DMS53 (cell line): ENCODE measurements at regions not wholly inside any gene's neighbourhood (a gene's known extent, or its start where the extent isn't known, plus 50 kb on each side); places are given as distances from the start of the nearest gene placed in this dataset.

Experiments
- DNase-seq: peaks from one replicate; lab custom pipeline; 2025; lab: John Stamatoyannopoulos, UW

DNA sequence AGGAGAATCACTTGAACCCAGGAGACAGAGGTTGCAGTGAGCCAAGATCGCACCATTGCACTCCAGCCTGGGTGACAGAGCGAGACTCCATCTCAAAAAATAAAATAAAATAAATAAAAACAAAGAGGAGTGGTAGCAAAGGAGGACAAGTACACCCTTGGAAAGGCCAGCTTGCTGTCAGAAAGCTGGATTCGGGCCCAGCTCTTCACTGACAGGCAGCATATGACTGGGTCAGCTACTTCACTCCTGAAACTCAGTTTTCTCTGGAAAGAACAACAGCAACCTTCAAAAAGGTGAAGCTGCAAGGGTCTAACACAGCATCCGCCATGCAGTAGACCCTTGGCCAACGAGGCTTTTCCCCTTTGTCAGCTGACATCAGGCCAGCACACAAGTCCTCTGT is 156.0 kb upstream of the TIAM1 start:
- DNase-seq, result no peak

DNA sequence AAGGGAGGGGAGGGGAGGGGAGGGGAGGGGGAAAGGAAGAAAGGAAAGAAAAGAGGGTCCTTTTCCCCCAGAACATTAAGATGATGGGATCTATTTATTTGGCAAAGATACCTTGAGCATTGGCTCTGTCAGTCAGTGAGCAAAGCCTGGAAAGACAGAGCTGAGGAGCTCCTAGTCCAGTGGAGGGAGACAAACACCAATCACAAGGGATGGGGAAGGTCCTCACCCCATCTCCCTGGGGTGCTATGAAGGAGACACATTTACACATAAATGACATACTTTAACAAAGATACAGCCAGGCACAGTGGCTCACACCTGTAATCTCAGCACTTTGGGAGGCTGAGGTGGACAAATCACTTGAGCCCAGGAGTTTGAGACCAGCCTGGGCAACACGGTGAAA is 154.9 kb upstream of the TIAM1 start:
- no peak for DNase-seq

DNA sequence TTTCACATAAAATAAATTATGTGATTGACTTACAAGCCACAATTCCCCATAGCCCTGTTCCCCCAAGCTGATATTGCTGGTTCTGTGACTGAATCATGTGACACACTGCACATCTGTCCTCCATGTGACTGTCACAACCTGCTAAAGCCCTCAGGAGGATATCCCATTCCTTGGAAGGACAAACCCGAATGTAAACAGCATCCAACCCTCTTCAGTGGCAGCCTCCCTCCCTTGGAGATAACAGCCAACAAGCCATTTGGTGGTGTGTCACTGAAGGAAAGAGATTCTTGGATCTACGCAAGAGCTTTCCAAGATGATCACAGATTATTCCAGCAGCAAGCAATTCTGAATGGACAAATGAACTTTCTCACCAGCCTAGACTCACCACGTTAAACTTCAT is 153.9 kb upstream of the TIAM1 start:
- no peak for DNase-seq

DNA sequence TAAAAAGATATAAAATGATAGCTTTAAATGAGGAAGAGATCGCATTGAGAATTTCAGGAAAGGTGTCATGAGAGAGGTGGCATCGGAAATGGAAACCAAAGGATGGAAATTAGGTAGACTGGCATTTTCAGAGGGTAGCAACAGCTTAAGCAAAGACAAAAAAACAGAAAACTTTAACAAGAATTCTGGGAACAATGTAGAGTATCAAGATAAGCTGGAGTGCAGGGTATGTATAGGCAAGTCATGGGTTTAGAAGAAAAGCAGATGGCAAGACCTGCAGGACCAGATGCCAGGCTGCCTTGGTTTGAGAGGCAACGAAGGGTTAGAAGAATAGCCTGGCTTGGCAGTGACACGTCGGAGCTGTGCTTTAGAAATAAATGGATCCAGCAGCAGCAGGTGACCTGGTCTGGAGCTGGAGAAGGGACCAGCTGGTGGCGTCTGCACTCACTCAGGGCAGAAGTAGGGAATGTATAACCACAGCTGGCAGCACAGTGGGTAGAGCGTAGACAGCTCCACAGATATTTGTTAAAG is 149.4 kb upstream of the TIAM1 start:
- DNase-seq, result no peak

DNA sequence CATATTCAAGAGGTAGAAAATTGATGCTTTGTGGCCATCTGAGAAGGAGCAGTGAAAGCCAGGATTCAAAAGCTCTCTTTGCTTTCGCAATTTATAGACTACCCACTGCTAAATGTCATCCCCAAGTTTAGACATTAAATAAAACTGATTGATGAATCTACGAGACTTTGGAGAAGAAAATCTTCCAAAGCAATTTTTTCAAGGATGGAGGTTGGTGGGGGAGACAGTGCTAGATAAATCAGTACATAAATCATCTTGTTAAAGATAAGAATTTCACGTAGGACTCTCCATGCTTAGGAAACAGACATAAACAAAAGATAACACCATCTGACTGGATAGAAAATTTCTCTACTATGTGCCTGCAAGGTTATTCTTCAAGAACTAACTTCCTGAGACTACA is 147.6 kb upstream of the TIAM1 start:
- DNase-seq, result no peak

DNA sequence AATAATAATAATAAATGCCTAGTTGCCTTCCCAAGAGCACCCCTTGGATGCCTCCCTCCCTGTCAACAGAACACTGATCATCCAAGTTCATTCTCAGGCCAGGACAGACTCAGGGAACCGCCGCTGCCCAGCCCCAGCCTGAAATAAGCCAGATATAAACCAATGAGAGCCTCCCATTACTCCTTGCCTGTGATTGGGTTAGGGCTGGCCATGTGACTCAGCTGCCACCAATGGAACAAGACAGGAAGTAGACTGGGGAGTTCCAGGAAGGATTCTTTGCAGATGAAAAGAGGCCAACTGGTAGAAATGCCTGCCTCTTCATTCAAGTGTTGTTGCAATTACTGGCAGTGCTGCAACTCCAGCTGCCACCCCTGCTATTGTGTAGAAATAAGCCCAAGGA is 146.4 kb upstream of the TIAM1 start:
- peak; percentile 11 for DNase-seq

DNA sequence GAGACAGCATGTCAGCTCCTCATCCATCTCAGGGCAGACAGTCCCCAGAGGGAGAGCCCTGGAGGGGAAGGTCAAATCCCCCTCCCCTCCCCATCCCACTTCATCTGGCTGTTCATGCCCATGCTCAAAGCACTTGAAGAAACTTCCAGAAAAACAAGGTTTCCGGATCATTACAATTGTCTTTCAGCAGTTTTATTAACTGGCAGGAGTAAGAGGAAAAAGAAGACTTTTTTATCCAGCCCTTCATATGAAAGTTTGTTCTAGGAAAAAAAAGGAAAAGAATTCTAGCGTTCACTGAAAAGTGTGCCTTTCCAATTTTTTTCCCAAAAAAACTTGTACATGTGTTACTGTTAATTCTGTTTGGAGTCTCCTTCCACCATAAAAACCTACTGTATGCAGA is 145.7 kb upstream of the TIAM1 start:
- no peak for DNase-seq

DNA sequence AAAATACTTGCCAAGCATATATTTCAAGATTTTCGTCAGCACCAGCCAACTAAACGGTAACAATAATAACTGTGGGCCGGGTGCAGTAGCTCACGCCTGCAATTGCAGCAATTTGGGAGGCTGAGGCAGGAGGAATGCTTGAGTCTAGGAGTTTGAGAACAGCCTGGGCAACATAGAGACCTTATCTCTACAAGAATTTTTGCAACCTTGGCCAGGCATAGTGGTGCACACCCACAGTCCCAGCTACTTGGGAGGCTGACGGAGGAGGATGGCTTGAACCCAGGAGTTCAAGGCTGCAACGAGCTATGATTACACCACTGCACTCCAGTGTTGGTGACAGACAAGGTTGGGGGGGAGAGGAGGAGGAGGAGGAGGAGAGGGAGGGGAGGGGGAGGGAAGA is 145.0 kb upstream of the TIAM1 start:
- no peak for DNase-seq

DNA sequence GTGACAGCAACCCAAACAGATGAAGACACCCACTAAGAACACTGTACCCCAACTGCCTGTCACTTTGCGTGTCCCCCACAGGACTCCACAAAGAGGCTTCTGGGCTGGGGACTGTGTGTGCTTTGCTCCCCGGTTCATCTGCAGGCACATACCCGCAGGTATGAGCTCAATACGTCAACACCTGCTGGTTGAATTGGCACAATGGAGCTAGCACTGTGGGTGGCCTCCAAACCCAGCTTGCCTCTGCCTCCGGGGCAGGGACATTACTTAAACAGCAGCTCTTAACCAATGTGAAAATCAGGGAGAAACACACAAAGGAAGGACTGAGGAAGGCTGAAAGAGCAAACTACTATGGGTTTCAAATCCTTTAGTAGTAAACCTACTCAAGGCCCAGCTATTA is 140.2 kb upstream of the TIAM1 start:
- DNase-seq, result no peak

DNA sequence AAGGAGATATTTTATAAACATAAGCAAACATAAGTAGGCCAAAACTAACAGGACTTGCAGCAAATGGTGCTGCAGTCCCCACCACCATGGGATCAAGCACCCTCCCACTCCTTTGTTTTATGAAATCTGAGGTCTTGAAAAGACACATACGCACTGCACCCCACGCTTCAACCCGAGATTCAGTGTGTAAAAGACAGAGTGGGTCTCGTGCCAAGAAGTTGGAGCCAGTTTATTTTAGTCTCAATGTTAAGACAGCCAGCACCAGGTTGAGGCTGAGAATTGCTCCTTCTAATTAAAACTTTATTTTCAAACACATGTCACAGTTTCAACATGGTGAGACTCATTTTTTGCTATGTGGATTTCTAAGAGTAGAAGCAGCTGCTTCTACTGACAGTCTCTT is 139.1 kb upstream of the TIAM1 start:
- DNase-seq, result no peak

DNA sequence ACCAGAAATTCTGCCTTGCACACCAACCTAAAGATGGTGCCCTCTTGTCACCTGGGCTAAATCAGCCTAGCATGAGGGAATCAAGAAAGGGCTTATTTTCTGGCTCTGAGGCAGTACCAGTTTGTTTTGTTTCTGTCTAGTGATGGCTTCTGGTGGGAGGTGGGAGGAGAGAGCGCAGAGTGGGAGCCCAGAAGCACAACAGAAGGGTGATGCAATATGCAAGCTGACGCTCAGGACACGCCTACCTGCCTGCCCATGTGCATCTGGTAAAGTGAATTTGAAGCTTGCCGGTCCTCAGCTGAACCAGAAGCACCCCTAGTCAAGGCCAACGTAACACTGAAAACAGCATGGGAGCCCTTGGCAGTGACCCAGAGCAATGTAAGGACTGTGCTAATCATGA is 138.4 kb upstream of the TIAM1 start:
- DNase-seq, result no peak

DNA sequence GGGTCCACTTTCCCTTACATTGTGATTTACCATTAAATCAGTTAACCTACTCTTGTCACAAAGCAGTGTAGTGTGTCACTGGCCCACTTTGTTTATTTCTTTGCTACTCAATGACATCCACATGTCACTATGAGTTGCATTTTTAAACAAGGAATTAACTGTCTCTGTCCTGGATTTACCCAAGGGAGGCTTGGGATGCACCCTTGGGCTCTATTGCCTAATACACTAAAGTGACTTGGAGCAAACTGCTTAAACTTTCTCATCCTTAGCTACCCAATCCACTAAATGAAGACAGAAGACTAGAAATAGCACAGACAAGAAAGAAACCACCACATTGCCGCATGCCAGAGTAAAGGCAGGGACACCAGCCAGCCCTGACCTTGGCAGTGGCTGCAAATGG is 136.2 kb upstream of the TIAM1 start:
- no peak for DNase-seq

DNA sequence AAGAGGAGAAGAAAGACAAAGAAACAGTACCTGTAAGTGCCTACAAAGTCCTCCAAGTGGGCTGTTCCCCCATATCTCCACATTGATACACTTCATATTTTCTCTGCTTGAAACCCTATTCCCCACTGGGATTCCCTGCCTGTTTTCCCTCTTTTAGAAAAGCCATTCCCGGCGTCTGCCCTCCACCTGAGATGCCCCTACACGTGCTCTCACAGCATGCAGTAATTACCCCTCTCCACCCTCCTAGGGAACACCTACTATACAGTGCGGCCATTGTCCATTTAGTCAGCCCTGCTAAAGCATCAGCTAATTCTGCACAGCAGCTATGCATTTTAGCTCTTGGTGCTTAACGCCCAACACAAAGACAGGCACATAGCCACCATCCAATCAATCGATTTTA is 135.7 kb upstream of the TIAM1 start:
- no peak for DNase-seq

DNA sequence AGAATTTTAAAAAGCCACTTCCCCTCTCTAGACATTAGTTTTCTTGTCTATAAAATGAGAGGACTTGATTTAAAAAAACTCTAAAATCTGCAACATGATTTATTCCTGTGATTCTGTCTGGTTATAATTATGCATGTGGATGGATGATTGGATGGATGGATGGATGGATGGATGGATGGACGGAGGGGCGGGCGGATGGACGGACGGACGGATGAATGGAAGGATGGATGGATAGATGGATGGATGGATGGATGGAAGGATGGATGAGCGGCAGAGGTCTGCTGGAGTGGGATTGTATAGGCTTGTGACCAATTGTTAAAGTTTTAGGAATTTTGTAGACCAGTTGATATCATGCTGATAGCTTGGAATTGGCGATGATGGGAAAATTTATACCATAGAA is 135.2 kb upstream of the TIAM1 start:
- no peak for DNase-seq

DNA sequence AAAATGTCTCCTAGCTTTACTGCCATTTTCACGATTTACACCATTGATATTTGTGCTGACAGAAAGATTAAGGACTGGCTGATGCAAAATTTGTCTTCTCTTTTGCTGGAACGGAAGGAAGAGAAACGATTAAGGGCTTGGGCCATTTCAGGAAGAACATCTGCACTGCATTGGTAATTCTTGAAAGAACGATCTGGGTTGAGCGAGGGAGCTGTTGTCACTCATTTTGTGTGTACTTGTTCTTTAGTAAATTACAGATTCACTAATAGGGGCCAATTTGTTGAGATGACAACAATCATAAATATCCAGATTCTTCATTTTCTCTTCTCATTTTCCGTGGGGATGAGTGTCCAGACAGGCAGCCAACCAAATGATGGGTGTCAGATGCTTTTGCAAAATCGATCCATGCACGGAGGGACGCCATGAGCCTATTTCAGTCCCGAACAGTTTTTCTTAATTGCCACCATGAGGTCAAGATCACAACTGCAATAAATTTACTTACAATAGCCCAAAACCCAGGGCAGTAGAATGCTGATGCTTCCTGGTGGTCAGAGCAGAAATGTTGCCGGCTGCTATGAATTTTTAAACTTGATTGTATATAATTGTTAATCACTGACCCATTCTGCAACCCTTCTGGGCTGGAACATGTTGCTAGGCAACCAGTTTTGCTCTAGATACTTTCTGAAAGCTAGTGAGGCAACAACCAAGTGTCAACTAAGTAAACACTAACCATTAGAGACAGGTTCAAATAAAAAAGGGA is 132.4 kb upstream of the TIAM1 start:
- DNase-seq, result peak; percentile 45

DNA sequence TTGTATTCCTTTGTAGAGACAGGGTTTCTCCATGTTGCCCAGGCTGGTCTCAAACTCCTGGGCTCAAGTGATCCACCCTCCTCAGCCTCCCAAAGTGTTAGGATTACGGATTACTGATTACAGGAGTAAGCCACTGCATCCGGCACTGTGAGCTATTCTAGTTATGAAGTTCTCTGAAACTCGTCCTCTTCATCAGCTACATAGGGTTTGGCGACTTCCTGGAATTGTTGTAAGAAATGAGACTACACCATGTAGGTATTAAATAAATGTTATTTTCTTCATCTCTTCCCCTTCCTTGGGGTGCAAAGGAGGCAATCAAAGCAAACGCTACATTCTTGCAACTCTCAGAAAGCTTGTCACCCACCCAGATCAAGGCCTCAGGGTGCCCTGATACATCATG is 131.2 kb upstream of the TIAM1 start:
- no peak for DNase-seq

DNA sequence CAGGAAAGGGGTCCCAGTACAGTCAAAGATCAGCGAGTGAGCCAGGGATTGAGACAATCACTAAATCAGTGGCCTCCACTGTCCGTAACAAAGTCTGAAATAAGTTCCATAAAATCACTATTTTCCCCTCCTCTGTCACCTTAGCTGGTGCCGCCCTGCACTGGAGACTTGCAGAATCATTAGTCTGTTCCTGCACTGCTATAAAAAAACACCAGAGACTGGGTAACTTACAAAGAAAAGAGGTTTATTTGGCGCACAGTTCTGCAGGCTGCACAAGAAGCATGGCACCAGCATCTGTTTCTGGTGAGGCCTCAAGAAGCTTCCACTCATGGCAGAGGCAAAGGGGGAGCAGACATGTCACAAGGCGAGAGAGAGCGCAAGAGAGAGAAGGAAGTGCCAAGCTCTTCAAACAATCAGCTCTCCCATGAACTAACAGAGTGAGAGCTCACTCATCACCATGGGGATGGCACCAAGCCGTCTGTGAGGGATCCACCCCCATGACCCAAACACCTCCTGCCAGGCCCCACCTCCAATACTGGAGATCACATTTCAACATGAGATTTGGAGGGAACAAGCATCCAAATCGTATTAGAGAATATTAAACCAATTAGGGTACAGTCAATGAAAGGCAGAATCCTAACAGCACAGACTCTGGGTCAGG is 129.8 kb upstream of the TIAM1 start:
- peak; percentile 16 for DNase-seq

DNA sequence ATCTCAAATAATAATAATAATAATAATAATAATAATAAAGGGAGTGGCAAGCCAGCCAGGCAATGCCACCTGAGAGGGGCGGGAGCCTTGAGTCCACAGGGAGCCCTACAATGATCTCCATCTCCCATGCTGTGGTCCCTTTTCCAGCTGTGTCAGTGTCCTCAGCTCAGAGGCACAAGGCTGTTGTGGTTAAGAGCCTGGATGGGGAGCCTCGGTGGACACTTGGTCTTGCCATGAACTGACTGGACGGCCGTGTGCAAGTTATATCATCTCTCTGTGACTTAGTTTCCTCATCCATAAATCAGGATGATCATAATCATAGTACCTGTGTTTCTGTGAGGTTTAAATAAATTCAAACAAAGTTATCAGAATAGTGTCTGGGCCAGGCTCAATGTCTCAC is 127.8 kb upstream of the TIAM1 start:
- no peak for DNase-seq

DNA sequence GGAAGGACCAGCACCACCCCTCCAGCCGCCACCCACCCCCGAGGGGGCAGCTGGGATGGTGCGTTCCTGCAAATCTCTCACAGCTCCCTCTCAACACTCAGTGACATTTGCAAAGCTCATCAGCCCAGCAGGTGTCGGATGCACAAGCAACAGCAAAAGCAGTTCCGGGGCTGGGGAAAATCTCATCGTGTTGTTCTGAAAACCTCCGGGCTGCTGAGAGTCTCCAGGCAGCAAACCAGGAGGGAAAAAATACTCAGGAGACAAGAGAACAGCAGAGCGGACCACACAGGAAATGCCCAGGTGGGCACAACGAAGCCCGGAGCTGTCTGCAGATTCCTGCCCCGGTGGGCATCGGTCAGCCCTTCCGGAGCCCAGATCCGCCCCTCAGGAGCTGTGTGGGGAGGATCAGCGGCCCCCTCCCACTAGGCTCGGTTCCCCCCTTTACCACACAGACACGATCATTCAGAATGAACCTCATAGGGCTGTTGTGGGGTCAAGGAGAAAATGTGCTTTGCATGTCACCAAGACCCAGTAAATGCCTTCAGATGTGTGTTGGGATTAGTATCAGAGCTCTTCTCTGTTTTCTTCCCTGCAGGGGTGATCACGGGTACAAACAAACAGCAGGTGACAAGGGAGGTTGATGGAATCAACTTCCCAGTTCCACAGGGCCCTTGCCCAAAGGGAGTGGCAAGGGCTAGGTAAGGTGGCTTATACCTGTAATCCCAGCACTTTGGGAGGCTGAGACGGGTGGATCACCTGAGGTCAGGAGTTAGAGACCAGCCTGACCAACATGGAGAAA is 127.0 kb upstream of the TIAM1 start:
- no peak for DNase-seq

DNA sequence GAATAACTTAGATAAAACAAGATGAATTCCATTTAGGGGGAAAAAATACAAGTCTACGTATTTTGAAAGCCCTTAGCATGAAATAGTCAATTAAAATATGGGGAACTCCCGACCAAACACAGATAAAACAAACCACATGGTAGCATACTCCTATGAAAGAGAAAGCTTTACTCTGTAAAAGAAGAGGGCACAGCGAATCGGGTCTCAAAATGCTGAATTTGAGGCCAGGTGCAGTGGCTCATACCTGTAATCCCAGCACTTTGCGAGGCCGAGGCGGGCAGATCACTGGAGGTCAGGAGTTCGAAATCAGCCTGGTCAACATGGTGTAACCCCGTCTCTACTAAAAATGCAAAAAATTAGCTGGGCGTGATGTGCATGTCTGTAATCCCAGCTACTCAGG is 116.9 kb upstream of the TIAM1 start:
- no peak for DNase-seq

DNA sequence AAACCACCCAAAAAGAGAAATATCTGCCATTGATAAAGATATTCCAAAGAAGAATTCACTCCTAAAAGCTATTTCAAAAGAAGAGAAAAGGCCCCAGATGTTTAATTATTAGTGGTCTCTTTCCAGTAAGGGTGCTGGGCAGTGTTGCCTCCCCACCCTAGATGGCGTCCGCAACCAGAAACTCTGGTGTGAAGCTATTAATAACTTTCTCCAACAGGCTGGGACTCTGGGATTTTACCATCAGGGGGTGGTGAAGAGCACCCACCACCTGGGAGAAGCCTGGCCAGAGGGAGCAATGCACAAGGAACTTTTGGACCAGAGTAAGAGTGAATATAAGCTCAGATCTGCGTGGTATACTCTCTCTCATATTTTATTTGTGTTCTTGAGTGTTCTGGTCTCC is 115.4 kb upstream of the TIAM1 start:
- no peak for DNase-seq

DNA sequence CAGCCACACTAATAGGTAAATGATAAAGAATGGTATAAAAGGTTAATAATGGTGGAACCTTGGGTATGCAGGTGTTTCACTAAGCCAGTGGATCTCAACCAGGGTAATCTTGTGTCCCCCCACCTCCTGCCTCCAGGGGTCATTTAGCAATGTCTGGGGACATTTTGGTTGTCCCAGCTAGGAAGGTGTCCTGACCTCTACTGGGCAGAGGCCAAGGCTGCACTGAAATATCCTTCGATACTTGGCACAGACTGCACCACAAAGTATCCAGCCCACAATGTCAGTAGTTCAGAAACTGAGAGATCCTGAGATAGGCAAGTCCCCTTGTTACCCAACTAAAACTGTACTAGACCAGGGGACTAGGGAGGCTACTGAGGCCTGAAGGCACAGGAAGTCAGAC is 113.6 kb upstream of the TIAM1 start:
- no peak for DNase-seq

DNA sequence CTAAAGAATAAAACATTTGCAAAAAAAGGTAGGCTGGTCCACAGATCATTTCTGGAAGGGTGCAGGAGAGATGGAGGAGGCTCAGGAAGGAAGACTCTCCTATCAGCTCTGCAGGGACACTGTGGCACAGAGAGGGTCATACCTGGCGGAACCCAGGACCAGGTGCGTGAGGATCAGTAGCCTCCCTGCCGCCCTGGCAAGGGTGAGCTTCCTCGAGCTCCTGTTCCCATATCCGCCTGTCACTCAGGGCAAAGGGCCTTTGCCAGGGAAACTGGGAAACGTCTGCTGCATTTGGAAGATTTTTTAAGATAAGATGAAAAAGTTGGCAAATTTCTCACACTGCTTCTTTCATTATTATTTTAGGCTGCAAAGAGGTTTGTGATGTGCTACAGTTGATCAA is 112.1 kb upstream of the TIAM1 start:
- DNase-seq, result no peak
